Tibial nerve (tissue), 4 donors: ENCODE measurements at regions not wholly inside any gene's neighbourhood (a gene's known extent, or its start where the extent isn't known, plus 50 kb on each side); places are given as distances from the start of the nearest gene placed in this dataset.

Experiments
- EP300 ChIP-seq, 2 donors: sonication (generic); formaldehyde crosslinking; IDR thresholded peaks; one replicate each; pipeline ENCODE4 v1.6.1; 2017; ENCODE audit warnings: antibody characterized with exemption in 2 of 2, mild to moderate bottlenecking in 1 of 2
- POLR2A ChIP-seq, 2 donors: fragments of 450-650 bp; IDR thresholded peaks; one replicate each; pipeline ENCODE4 v1.6.1; 2017; ENCODE audit warnings: antibody characterized with exemption in 2 of 2, mild to moderate bottlenecking in 2 of 2, moderate library complexity in 2 of 2
- TF ChIP-seq, protein P1 (sequence below), 5 experiments: fragments of 200-600 bp in 3 of 5; fragments of 450-650 bp in 2 of 5; sonication (generic) in 3 of 5; IDR thresholded peaks; one replicate each; pipeline ENCODE4 v1.5.1; 2016 to 2019; ENCODE audit warnings: antibody characterized with exemption in 5 of 5, mild to moderate bottlenecking in 3 of 5, moderate library complexity in 2 of 5

DNA sequence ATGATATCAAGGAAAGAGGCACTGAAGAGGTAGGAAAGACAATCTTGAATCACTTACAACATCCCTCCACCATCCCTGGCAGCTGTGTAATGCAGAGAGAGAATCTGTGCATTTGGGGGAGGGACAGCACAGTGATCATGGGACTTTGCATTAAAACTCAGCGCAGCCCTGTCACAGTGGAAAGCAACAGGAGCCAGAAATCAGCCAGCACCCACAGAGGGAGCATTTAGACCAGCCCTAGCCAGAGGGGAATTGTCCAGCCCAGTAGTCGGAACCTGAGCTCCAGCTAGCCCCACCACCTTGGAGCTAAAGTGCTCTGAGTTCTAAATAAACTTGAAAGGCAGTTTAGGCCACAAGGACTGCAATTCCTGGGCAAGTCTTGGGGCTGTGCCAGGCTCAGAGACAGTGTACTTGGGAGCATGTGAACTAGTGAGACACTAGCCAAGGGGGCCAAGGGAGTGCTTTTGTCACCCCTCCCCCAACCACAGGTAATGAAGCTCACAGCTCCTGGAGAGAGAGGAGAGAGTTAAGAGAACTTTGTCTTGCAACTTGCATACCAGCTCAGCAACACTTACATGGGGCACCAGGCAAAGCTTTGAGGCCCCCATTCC is 83.9 kb upstream of the FAM241A start:
- TF ChIP-seq, protein P1, sequence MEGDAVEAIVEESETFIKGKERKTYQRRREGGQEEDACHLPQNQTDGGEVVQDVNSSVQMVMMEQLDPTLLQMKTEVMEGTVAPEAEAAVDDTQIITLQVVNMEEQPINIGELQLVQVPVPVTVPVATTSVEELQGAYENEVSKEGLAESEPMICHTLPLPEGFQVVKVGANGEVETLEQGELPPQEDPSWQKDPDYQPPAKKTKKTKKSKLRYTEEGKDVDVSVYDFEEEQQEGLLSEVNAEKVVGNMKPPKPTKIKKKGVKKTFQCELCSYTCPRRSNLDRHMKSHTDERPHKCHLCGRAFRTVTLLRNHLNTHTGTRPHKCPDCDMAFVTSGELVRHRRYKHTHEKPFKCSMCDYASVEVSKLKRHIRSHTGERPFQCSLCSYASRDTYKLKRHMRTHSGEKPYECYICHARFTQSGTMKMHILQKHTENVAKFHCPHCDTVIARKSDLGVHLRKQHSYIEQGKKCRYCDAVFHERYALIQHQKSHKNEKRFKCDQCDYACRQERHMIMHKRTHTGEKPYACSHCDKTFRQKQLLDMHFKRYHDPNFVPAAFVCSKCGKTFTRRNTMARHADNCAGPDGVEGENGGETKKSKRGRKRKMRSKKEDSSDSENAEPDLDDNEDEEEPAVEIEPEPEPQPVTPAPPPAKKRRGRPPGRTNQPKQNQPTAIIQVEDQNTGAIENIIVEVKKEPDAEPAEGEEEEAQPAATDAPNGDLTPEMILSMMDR (IDR thresholded peaks at IDR 0.05) = no peak
- TF ChIP-seq POLR2A (IDR thresholded peaks at IDR 0.05) (no peak), EP300 (IDR thresholded peaks at IDR 0.05) (no peak)
